IMR-90 (cell line): ENCODE measurements at regions not wholly inside any gene's neighbourhood (a gene's known extent, or its start where the extent isn't known, plus 50 kb on each side); places are given as distances from the start of the nearest gene placed in this dataset.

Experiments
- ATAC-seq: fragments of 200-7000 bp; cut with Tn5 transposase; 2 replicates; pipeline ENCODE4 v1.9.1; 2020; ENCODE audit warnings: low read depth, mild to moderate bottlenecking, moderate library complexity
- BruUV-seq: library from RNA; stranded (reverse); fragments of 400-500 nt; replicated peaks from 2 replicates; lab custom pipeline; 2021; lab: Mats Ljungman, UMichigan
- CTCF ChIA-PET: fragments of 300-600 bp; formaldehyde crosslinking; extraction: SDS; loops from one replicate; lab custom pipeline; 2021; ENCODE audit warnings: antibody characterized with exemption; lab: Yijun Ruan, JAX
- POLR2A ChIA-PET: fragments of 300-600 bp; sonication (Branson Sonifier 250); formaldehyde crosslinking; loops from one replicate; lab custom pipeline; 2022; ENCODE audit warnings: antibody characterized with exemption; ENCODE audit not compliant: unreplicated experiment; lab: Charles Lee
- DNase-seq: peaks from one replicate; pipeline ENCODE4 v3.0.0; 2013
- H2AFZ ChIP-seq: replicated peaks from 2 replicates; pipeline ENCODE3; 2013; ENCODE audit warnings: low read length, mild to moderate bottlenecking; ENCODE audit not compliant: poor library complexity
- H2AK5ac ChIP-seq: 2 replicates; pipeline ENCODE4 v1.6.1; 2013; ENCODE audit warnings: low read depth, low read length, inconsistent platforms
- H2AK9ac ChIP-seq: replicated peaks from 2 replicates; pipeline ENCODE3; 2013; ENCODE audit warnings: mild to moderate bottlenecking, low read depth, low read length, moderate library complexity; ENCODE audit not compliant: poor library complexity
- H2BK120ac ChIP-seq: 2 replicates; pipeline ENCODE4 v1.6.1; 2013; ENCODE audit warnings: low read depth, low read length, inconsistent platforms
- H2BK15ac ChIP-seq: 3 replicates; pipeline ENCODE4 v1.6.1; 2013; ENCODE audit warnings: low read depth, low read length, inconsistent platforms
- H2BK20ac ChIP-seq: 2 replicates; pipeline ENCODE4 v1.6.1; 2013; ENCODE audit warnings: low read depth, mild to moderate bottlenecking, inconsistent platforms, low read length, moderate library complexity
- H2BK5ac ChIP-seq: 2 replicates; pipeline ENCODE4 v1.6.1; 2013; ENCODE audit warnings: mild to moderate bottlenecking, low read depth, low read length, inconsistent platforms; ENCODE audit not compliant: poor library complexity, severe bottlenecking
- H3K14ac ChIP-seq: replicated peaks from 2 replicates; pipeline ENCODE4 v1.6.1; 2013; ENCODE audit warnings: low read depth, low read length, inconsistent platforms
- H3K18ac ChIP-seq: 2 replicates; pipeline ENCODE4 v1.6.1; 2013; ENCODE audit warnings: low read depth, low read length, control low read depth
- H3K23ac ChIP-seq: 2 replicates; pipeline ENCODE4 v1.6.1; 2013; ENCODE audit warnings: low read depth, low read length, inconsistent platforms
- H3K27ac ChIP-seq: 2 replicates; pipeline ENCODE4 v1.5.1; 2013; ENCODE audit warnings: mild to moderate bottlenecking, control low read depth, low read length; ENCODE audit not compliant: insufficient read depth
- H3K27me3 ChIP-seq: 2 replicates; pipeline ENCODE4 v1.6.1; 2013; ENCODE audit warnings: low read length; ENCODE audit not compliant: control insufficient read depth, insufficient read depth
- H3K36me3 ChIP-seq: 2 replicates; pipeline ENCODE4 v1.6.1; 2013; ENCODE audit warnings: low read length, mixed read lengths; ENCODE audit not compliant: control insufficient read depth, insufficient read depth
- H3K4ac ChIP-seq: 2 replicates; pipeline ENCODE4 v1.6.1; 2013; ENCODE audit warnings: low read depth, low read length, inconsistent platforms
- H3K4me1 ChIP-seq: 2 replicates; pipeline ENCODE4 v1.6.1; 2013; ENCODE audit warnings: low read length, mixed read lengths; ENCODE audit not compliant: control insufficient read depth, insufficient read depth
- H3K4me2 ChIP-seq: 2 replicates; pipeline ENCODE4 v1.6.1; 2013; ENCODE audit warnings: low read depth, mild to moderate bottlenecking, control low read depth, low read length, moderate library complexity
- H3K4me3 ChIP-seq: 2 replicates; pipeline ENCODE4 v1.5.1; 2013; ENCODE audit warnings: low read depth, mild to moderate bottlenecking, control low read depth, low read length, moderate library complexity; ENCODE audit not compliant: insufficient read depth
- H3K56ac ChIP-seq: 2 replicates; pipeline ENCODE4 v1.6.1; 2013; ENCODE audit warnings: low read length, inconsistent platforms; ENCODE audit not compliant: insufficient read depth; ENCODE audit errors: extremely low read depth
- H3K79me1 ChIP-seq, 2 experiments: 2 replicates each; pipeline ENCODE4 v1.6.1; 2013; ENCODE audit warnings: low read length in 2 of 2, inconsistent platforms in 1 of 2, low read depth in 1 of 2
- H3K9ac ChIP-seq: 2 replicates; pipeline ENCODE4 v1.6.1; 2013; ENCODE audit warnings: low read depth, low read length, control low read depth
- H3K9me1 ChIP-seq: 2 replicates; pipeline ENCODE4 v1.6.1; 2013; ENCODE audit warnings: low read length, inconsistent platforms; ENCODE audit not compliant: insufficient read depth
- H3K9me3 ChIP-seq: 2 replicates; pipeline ENCODE4 v1.6.1; 2013; ENCODE audit warnings: low read length; ENCODE audit not compliant: control insufficient read depth, insufficient read depth
- H4K20me1 ChIP-seq: 2 replicates; pipeline ENCODE4 v1.6.1; 2013; ENCODE audit warnings: low read length, inconsistent platforms; ENCODE audit not compliant: insufficient read depth
- H4K5ac ChIP-seq: 2 replicates; pipeline ENCODE4 v1.6.1; 2013; ENCODE audit warnings: mild to moderate bottlenecking, low read depth, low read length, control low read depth
- H4K8ac ChIP-seq, 2 experiments: 2 replicates each; pipeline ENCODE4 v1.6.1; 2013; ENCODE audit warnings: low read depth in 2 of 2, low read length in 2 of 2, control low read depth in 1 of 2, inconsistent platforms in 1 of 2
- H4K91ac ChIP-seq: 2 replicates; pipeline ENCODE4 v1.6.1; 2013; ENCODE audit warnings: low read depth, low read length, inconsistent platforms; ENCODE audit not compliant: insufficient read depth
- CHD1 ChIP-seq: IDR thresholded peaks from 2 replicates; pipeline ENCODE4 v1.6.1; 2012; ENCODE audit warnings: low read depth, low read length, improper control_type of control experiment
- MAFK ChIP-seq: IDR thresholded peaks from 2 replicates; pipeline ENCODE4 v1.6.1; 2012; ENCODE audit warnings: low read depth, low read length, improper control_type of control experiment
- MAZ ChIP-seq: IDR thresholded peaks from 2 replicates; pipeline ENCODE4 v1.6.1; 2012; ENCODE audit warnings: low read depth, mild to moderate bottlenecking, low read length, improper control_type of control experiment, moderate library complexity, borderline replicate concordance
- NFE2L2 ChIP-seq: fragments of 150-350 bp; IDR thresholded peaks from 2 replicates; pipeline ENCODE4 v1.6.1; 2016; ENCODE audit warnings: low read depth, mild to moderate bottlenecking, low read length
- POLR2A ChIP-seq: IDR thresholded peaks from 2 replicates; pipeline ENCODE4 v1.6.1; 2012; ENCODE audit warnings: mild to moderate bottlenecking, low read depth, low read length
- RAD21 ChIP-seq: IDR thresholded peaks from 2 replicates; pipeline ENCODE4 v1.6.1; 2012; ENCODE audit warnings: low read length, improper control_type of control experiment
- WGBS, 2 experiments: methylation state at CpG; one replicate each; pipeline versions ENCODE4 v1.1.5 to v1.1.7; 2013; ENCODE audit warnings: missing lambda C conversion rate in 2 of 2; ENCODE audit not compliant: insufficient read length in 1 of 2; ENCODE audit errors: extremely low coverage in 2 of 2; 5-methylcytosine and 5-hydroxymethylcytosine counted together
- dilution Hi-C: fragments of 300-500 bp; cut with HindIII; formaldehyde crosslinking; loops from one replicate; pipeline ENCODE4 v1.14.3; 2018; ENCODE audit warnings: low sequenced_read_pairs; ENCODE audit not compliant: unreplicated experiment
- in situ Hi-C: fragments of 300-500 bp; cut with MboI; formaldehyde crosslinking; loops from 3 replicates; pipeline ENCODE4 v1.14.3; 2019; ENCODE audit warnings: low sequenced_read_pairs, inconsistent platforms, mixed read lengths
- intact Hi-C: fragments of 100-400 bp; cut with micrococcal nuclease; formaldehyde crosslinking; loops from 2 replicates; pipeline ENCODE4 v1.10.0; 2022
- TF ChIP-seq, protein P1 (sequence below): conservative IDR thresholded peaks from 2 replicates; pipeline ENCODE4 v1.5.1; 2012; ENCODE audit warnings: mild to moderate bottlenecking, low read depth, low read length, improper control_type of control experiment
- TF ChIP-seq, protein P2 (sequence below): fragments of 150-350 bp; IDR thresholded peaks from 2 replicates; pipeline ENCODE4 v1.6.1; 2016; ENCODE audit warnings: low read depth, mild to moderate bottlenecking, low read length, moderate library complexity, borderline replicate concordance
- TF ChIP-seq, protein P3 (sequence below): fragments of 150-350 bp; IDR thresholded peaks from 2 replicates; pipeline ENCODE4 v1.6.1; 2017; ENCODE audit warnings: mild to moderate bottlenecking, antibody characterized with exemption, low read length, low read depth

DNA sequence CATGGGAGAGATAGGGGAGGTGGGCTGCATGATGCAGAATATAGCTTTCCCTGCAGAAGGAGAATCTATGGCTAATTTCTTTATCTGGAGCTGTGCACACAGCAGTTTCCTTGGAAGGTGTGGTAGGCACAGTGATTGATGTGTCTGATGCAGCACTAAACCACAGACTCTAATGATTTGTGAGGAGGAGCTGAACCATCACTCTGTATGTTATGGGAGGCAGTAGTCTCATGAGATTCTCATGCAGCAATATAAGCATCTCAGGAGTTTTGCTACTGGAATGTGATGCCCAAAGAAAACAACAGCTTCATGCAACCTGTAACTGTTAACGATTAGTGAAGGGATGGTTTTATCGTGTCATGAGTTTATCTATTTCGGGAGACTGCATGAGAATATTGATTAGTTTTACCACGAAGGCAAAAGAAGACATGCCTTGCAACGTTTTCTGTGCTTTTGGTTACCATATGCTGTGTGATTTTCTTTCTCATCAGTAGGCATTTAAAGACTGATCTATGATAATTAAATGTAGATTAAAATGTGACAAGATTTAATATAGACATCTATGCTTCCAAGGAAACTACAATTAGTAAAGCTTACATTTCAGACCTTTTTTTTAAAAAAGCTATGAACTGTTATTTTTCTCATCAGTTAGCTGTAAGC is 286.8 kb downstream of the ARL6IP6 start:
- ATAC-seq: no peak
- in situ Hi-C loops: no loop called here
- H3K9ac ChIP-seq: no peak overlapping the region
- H3K79me1 ChIP-seq: no peaks in the 10 kb centered on the region
- H3K4me1 ChIP-seq: no peaks in the 10 kb centered on the region
- TF ChIP-seq, protein P1, sequence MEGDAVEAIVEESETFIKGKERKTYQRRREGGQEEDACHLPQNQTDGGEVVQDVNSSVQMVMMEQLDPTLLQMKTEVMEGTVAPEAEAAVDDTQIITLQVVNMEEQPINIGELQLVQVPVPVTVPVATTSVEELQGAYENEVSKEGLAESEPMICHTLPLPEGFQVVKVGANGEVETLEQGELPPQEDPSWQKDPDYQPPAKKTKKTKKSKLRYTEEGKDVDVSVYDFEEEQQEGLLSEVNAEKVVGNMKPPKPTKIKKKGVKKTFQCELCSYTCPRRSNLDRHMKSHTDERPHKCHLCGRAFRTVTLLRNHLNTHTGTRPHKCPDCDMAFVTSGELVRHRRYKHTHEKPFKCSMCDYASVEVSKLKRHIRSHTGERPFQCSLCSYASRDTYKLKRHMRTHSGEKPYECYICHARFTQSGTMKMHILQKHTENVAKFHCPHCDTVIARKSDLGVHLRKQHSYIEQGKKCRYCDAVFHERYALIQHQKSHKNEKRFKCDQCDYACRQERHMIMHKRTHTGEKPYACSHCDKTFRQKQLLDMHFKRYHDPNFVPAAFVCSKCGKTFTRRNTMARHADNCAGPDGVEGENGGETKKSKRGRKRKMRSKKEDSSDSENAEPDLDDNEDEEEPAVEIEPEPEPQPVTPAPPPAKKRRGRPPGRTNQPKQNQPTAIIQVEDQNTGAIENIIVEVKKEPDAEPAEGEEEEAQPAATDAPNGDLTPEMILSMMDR: no peak
- TF ChIP-seq NFE2L2 (no peak), POLR2A (no peak), MAZ (no peak), MAFK (no peak), RAD21 (no peak), CHD1 (no peak)
- TF ChIP-seq, protein P2, sequence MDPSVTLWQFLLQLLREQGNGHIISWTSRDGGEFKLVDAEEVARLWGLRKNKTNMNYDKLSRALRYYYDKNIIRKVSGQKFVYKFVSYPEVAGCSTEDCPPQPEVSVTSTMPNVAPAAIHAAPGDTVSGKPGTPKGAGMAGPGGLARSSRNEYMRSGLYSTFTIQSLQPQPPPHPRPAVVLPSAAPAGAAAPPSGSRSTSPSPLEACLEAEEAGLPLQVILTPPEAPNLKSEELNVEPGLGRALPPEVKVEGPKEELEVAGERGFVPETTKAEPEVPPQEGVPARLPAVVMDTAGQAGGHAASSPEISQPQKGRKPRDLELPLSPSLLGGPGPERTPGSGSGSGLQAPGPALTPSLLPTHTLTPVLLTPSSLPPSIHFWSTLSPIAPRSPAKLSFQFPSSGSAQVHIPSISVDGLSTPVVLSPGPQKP: no peak
- TF ChIP-seq, protein P3, sequence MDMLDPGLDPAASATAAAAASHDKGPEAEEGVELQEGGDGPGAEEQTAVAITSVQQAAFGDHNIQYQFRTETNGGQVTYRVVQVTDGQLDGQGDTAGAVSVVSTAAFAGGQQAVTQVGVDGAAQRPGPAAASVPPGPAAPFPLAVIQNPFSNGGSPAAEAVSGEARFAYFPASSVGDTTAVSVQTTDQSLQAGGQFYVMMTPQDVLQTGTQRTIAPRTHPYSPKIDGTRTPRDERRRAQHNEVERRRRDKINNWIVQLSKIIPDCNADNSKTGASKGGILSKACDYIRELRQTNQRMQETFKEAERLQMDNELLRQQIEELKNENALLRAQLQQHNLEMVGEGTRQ: no peak
- no peak overlapping the region for H3K56ac ChIP-seq
- no peak overlapping the region for H4K91ac ChIP-seq
- intact Hi-C loops: no loop called here
- no peaks in the 10 kb centered on the region for H4K20me1 ChIP-seq
- H3K27ac ChIP-seq: no peak overlapping the region
- H2BK120ac ChIP-seq: no peak overlapping the region
- no peak overlapping the region for H2AK5ac ChIP-seq
- no peak overlapping the region for H3K4me3 ChIP-seq
- DNase-seq: no peak
- H3K36me3 ChIP-seq: no peaks in the 10 kb centered on the region
- no peak overlapping the region for H4K8ac ChIP-seq
- no peak overlapping the region for H3K4ac ChIP-seq
- no peak overlapping the region for H2BK20ac ChIP-seq
- ChIA-PET POLR2A (no interaction called here), CTCF (no interaction called here)
- H3K14ac ChIP-seq: no peak overlapping the region
- WGBS, 2 experiments: 19% methylated on average over 3 of the region's 5 CpGs; no CpG with 5 or more reads in 1 of the 2 experiments
- H3K4me2 ChIP-seq: no peak overlapping the region
- H2AK9ac ChIP-seq: no peak overlapping the region
- no peaks in the 10 kb centered on the region for H3K9me3 ChIP-seq
- no peaks in the 10 kb centered on the region for H3K27me3 ChIP-seq
- no peak overlapping the region for H2BK5ac ChIP-seq
- no peak overlapping the region for H3K18ac ChIP-seq
- H2AFZ ChIP-seq: no peak overlapping the region
- no peaks in the 10 kb centered on the region for H3K9me1 ChIP-seq
- no peak overlapping the region for H4K5ac ChIP-seq
- BruUV-seq: no TSS peak
- dilution Hi-C loops: no loop called here
- H3K23ac ChIP-seq: no peak overlapping the region
- no peak overlapping the region for H2BK15ac ChIP-seq
